ENCODE measurements at regions not wholly inside any gene's neighbourhood (a gene's known extent, or its start where the extent isn't known, plus 50 kb on each side); places are given as distances from the start of the nearest gene placed in this dataset.
"Not testable (repeated sequence)": the region's sequence is repeated elsewhere in the genome, so short reads cannot be mapped to it uniquely, and the experiment has no call there.

DNA sequence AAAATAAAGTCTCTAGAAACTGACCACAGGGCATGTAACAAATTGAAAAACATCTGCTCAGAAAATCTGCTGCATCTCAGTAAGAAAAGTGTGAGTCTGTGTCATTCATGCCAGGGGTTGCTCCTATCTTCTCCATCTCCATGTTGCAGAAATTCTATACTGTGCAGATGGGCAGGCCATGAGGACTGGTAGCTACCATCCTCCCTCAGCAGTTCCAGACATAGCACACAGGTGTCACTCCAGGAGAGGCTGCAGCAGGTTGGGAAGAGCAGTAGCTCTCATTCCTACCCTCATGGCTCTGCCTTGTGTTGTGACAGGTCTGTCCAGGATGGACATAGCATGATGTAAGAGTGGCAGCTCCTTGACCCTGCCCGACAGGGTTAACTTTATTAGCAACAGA lies 173.4 kb downstream of the NDUFS4 start:
- no peaks in the 10 kb centered on the region for H3K27me3 ChIP-seq (ENCODE audit: insufficient read depth, low read depth)
- H4K20me1 ChIP-seq (ENCODE audit: insufficient read depth) = no peaks in the 10 kb centered on the region
- no peaks in the 10 kb centered on the region for H3K4me1 ChIP-seq (ENCODE audit: low read depth, poor library complexity, severe bottlenecking)

DNA sequence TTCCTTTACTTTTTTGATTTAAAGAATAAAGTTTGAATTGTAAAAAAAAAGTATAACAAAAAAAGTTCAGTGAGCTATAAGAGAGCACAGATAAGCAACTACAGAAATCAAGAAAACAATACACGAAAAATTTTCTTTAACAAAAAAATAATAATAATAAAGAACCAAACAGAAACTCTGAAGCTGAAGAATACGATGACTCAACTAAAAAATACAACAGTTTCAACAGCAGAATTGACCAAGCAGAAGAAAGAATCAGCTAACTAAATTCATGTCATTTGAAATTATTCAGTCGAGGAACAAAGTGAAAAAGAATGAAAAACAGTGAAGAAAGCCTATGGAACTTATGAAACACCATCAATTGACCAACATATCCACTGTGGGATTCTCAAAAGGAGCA lies 177.7 kb downstream of the NDUFS4 start:
- no peak overlapping the region for H3K27ac ChIP-seq
- no peak overlapping the region for H3K9ac ChIP-seq
- no peaks in the 10 kb centered on the region for H3K36me3 ChIP-seq (ENCODE audit: insufficient read depth)
- TF ChIP-seq, protein P1, sequence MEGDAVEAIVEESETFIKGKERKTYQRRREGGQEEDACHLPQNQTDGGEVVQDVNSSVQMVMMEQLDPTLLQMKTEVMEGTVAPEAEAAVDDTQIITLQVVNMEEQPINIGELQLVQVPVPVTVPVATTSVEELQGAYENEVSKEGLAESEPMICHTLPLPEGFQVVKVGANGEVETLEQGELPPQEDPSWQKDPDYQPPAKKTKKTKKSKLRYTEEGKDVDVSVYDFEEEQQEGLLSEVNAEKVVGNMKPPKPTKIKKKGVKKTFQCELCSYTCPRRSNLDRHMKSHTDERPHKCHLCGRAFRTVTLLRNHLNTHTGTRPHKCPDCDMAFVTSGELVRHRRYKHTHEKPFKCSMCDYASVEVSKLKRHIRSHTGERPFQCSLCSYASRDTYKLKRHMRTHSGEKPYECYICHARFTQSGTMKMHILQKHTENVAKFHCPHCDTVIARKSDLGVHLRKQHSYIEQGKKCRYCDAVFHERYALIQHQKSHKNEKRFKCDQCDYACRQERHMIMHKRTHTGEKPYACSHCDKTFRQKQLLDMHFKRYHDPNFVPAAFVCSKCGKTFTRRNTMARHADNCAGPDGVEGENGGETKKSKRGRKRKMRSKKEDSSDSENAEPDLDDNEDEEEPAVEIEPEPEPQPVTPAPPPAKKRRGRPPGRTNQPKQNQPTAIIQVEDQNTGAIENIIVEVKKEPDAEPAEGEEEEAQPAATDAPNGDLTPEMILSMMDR (conservative IDR thresholded peaks at IDR 0.05; ENCODE audit: low read depth, low read length) = no peak
- no peaks in the 10 kb centered on the region for H3K79me2 ChIP-seq (ENCODE audit: insufficient read depth, low read depth)
- no peak overlapping the region for H3K4me3 ChIP-seq (IDR thresholded peaks at IDR 0.05; ENCODE audit: insufficient read depth, low read depth, low read length)
- no peaks in the 10 kb centered on the region for H4K20me1 ChIP-seq (ENCODE audit: insufficient read depth)
- no peaks in the 10 kb centered on the region for H3K27me3 ChIP-seq (ENCODE audit: insufficient read depth, low read depth)
- H3K4me2 ChIP-seq = no peak overlapping the region
- no peaks in the 10 kb centered on the region for H3K4me1 ChIP-seq (ENCODE audit: low read depth, poor library complexity, severe bottlenecking)
- H2AFZ ChIP-seq (ENCODE audit: low read depth) = no peak overlapping the region

More for the DNA sequence above, 173.4 kb downstream of the NDUFS4 start:
- TF ChIP-seq, protein P1 (conservative IDR thresholded peaks at IDR 0.05; ENCODE audit: low read depth, low read length) = no peak
- Histone ChIP-seq H3K27ac (no peak overlapping the region), H3K4me2 (no peak overlapping the region), H2AFZ (ENCODE audit: low read depth) (no peak overlapping the region), H3K36me3 (ENCODE audit: insufficient read depth) (no peaks in the 10 kb centered on the region), H3K4me3 (IDR thresholded peaks at IDR 0.05; ENCODE audit: insufficient read depth, low read depth, low read length) (no peak overlapping the region), H3K79me2 (ENCODE audit: insufficient read depth, low read depth) (no peaks in the 10 kb centered on the region), H3K9ac (no peak overlapping the region)

DNA sequence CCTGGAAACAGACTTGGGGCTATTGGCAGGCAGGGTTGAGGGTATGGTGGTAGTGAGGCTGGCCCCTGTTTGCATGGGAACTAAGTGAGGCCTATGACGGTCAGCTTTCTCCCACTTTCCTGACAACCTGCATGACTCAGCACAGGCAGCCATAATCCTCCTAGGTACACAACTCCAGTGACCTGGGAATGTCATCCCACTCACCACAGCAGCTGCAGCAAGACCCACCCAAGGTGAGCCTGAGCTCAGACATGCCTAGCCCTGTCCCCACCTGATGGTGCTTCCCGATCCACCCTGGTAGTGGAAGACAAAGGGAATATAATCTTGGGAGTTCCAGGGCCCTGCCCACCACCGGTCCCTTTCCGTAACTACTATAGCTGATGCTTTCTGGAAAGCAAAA lies 178.7 kb downstream of the NDUFS4 start:
- TF ChIP-seq, protein P1 (conservative IDR thresholded peaks at IDR 0.05; ENCODE audit: low read depth, low read length) = no peak
- no peaks in the 10 kb centered on the region for H3K27me3 ChIP-seq (ENCODE audit: insufficient read depth, low read depth)
- H2AFZ ChIP-seq (ENCODE audit: low read depth) = no peak overlapping the region
- no peak overlapping the region for H3K9ac ChIP-seq
- H3K4me1 ChIP-seq (ENCODE audit: low read depth, poor library complexity, severe bottlenecking) = no peaks in the 10 kb centered on the region
- H3K4me3 ChIP-seq (IDR thresholded peaks at IDR 0.05; ENCODE audit: insufficient read depth, low read depth, low read length) = no peak overlapping the region
- H3K27ac ChIP-seq = no peak overlapping the region
- no peaks in the 10 kb centered on the region for H3K36me3 ChIP-seq (ENCODE audit: insufficient read depth)
- H3K79me2 ChIP-seq (ENCODE audit: insufficient read depth, low read depth) = no peaks in the 10 kb centered on the region
- H4K20me1 ChIP-seq (ENCODE audit: insufficient read depth) = no peaks in the 10 kb centered on the region
- H3K4me2 ChIP-seq = no peak overlapping the region

DNA sequence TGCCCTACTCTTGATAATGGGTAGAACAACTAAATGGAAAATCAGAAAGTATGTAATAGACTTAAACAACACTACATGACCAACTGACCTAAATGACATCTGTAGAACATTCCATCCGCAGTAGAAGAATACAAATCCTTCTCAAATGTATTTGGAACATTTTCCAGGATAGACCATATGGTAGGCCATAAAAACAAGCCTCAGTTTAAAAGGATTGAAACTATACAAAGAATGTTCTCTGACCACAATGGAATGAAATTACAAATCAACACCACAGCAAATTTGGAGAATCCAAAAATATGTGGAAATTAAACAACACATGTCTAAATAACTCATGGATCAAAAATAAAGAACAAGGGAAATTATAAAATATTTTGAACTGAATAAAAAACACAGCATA lies 189.2 kb downstream of the NDUFS4 start:
- H3K79me2 ChIP-seq (ENCODE audit: insufficient read depth, low read depth) = no peaks in the 10 kb centered on the region
- no peak overlapping the region for H3K9ac ChIP-seq
- H3K27me3 ChIP-seq (ENCODE audit: insufficient read depth, low read depth) = no peaks in the 10 kb centered on the region
- H3K27ac ChIP-seq = no peak overlapping the region
- no peak overlapping the region for H3K4me3 ChIP-seq (IDR thresholded peaks at IDR 0.05; ENCODE audit: insufficient read depth, low read depth, low read length)
- TF ChIP-seq, protein P1 (conservative IDR thresholded peaks at IDR 0.05; ENCODE audit: low read depth, low read length) = no peak
- no peak overlapping the region for H2AFZ ChIP-seq (ENCODE audit: low read depth)
- H3K4me1 ChIP-seq (ENCODE audit: low read depth, poor library complexity, severe bottlenecking) = no peaks in the 10 kb centered on the region
- no peak overlapping the region for H3K4me2 ChIP-seq
- no peaks in the 10 kb centered on the region for H4K20me1 ChIP-seq (ENCODE audit: insufficient read depth)
- H3K36me3 ChIP-seq (ENCODE audit: insufficient read depth) = no peaks in the 10 kb centered on the region

DNA sequence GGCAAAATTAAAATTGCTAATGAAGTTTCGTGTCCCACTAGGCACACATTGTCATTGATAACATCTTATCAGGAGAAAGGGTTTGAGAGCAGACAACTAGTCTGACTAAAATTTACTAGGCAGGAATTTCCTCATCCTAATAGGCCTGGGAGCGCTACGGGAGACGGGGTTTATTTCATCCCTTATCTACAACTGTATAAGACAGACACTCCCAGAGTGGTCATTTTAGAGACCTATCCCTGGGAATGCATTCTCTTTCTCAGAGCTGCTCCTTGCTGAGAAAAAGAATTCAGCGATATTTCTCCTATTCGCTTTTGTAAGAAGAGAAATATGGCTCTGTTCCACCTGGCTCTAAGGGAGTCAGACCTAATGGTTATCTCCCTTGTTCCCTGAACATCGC lies 191.8 kb downstream of the NDUFS4 start:
- H3K27me3 ChIP-seq (ENCODE audit: insufficient read depth, low read depth); H2AFZ ChIP-seq (ENCODE audit: low read depth); H3K27ac ChIP-seq; H3K4me2 ChIP-seq; H3K4me3 ChIP-seq (IDR thresholded peaks at IDR 0.05; ENCODE audit: insufficient read depth, low read depth, low read length); H3K79me2 ChIP-seq (ENCODE audit: insufficient read depth, low read depth); H3K9ac ChIP-seq; H3K4me1 ChIP-seq (ENCODE audit: low read depth, poor library complexity, severe bottlenecking); H3K36me3 ChIP-seq (ENCODE audit: insufficient read depth); H4K20me1 ChIP-seq (ENCODE audit: insufficient read depth): not testable (repeated sequence)
